Right lobe of liver (tissue), 6 donors: ENCODE measurements at regions not wholly inside any gene's neighbourhood (a gene's known extent, or its start where the extent isn't known, plus 50 kb on each side); places are given as distances from the start of the nearest gene placed in this dataset.
A peak's percentile ranks its signal among the peaks of the same experiment; 100 is the strongest.

ENCODE experiments used
- ATAC-seq, 4 donors: fragments of 200-7000 bp; cut with Tn5 transposase; one replicate each; pipeline ENCODE4 v1.9.1; 2020; ENCODE audit warnings: mild to moderate bottlenecking in 4 of 4, moderate library complexity in 4 of 4
- DNase-seq, 3 donors: peaks; one replicate each; pipeline ENCODE4 v3.0.0-alpha.2; 2020
- H3K27ac ChIP-seq, 3 donors: fragments of 200-600 bp; one replicate each; pipeline ENCODE4 v1.8.0; 2022
- H3K27me3 ChIP-seq, 2 donors: fragments of 200-600 bp; one replicate each; pipeline ENCODE4 v1.8.0; 2022
- H3K36me3 ChIP-seq, 4 donors: fragments of 200-600 bp; sonication (generic) in 1 of 4; one replicate each; pipeline versions ENCODE4 v1.5.1 to v1.8.0; 2017 to 2022; ENCODE audit warnings: control low read depth in 1 of 4
- H3K4me1 ChIP-seq, 4 donors: fragments of 200-600 bp; sonication (generic) in 1 of 4; one replicate each; pipeline versions ENCODE4 v1.5.1 to v1.8.0; 2017 to 2022; ENCODE audit warnings: control low read depth in 1 of 4
- H3K4me3 ChIP-seq, 3 donors: fragments of 200-600 bp; one replicate each; pipeline ENCODE4 v1.8.0; 2022
- H3K9me3 ChIP-seq, 4 donors: fragments of 200-600 bp; sonication (generic) in 1 of 4; one replicate each; pipeline versions ENCODE4 v1.5.1 to v1.8.0; 2017 to 2022; ENCODE audit warnings: control low read depth in 1 of 4
- CTCF ChIP-seq, 4 donors: fragments of 200-600 bp in 3 of 4; fragments of 450-650 bp in 1 of 4; IDR thresholded peaks; one replicate each; pipeline versions ENCODE4 v1.5.1 to v1.8.0; 2016 to 2022; ENCODE audit warnings: antibody characterized with exemption in 4 of 4, mild to moderate bottlenecking in 2 of 4
- POLR2A ChIP-seq: fragments of 450-650 bp; IDR thresholded peaks from one replicate; pipeline ENCODE4 v1.6.1; 2017; ENCODE audit warnings: antibody characterized with exemption, mild to moderate bottlenecking
- WGBS: methylation state at CpG from one replicate; pipeline ENCODE4 v1.1.6; 2018; ENCODE audit warnings: low coverage, low lambda C conversion rate; ENCODE audit not compliant: insufficient coverage; ENCODE audit errors: missing lambda C conversion rate; 5-methylcytosine and 5-hydroxymethylcytosine counted together
- intact Hi-C, 2 donors: fragments of 100-400 bp; cut with DNase I; formaldehyde crosslinking; loops; one replicate each; pipeline versions ENCODE4 v1.11.2 to v1.14.1; 2022
- donor health status: DM: no; HTN: yes; CAD: no.
- donor health status: DM: no; HTN: no; CAD: no.
- donor health status: DM: no; HTN: no; CAD: no.
- donor health status: DM: no; HTN: yes; CAD: no.
- donor health status: DM: no; HTN: yes; CAD: no.

- intact Hi-C loops: no loop called here
- H3K27me3 ChIP-seq: no peaks in the 10 kb centered on the region
- ATAC-seq (no peak), DNase-seq (no peak)
- TF ChIP-seq CTCF (IDR thresholded peaks at IDR 0.05) (no peak), POLR2A (no peak)
- no peaks in the 10 kb centered on the region for H3K4me1 ChIP-seq
- WGBS: 50% methylated on average over 2 of the region's 2 CpGs
- no peaks in the 10 kb centered on the region for H3K9me3 ChIP-seq
- H3K4me3 ChIP-seq: no peak overlapping the region
- no peaks in the 10 kb centered on the region for H3K36me3 ChIP-seq
- H3K27ac ChIP-seq: no peak overlapping the region
These were observed 58.4 kb upstream of the ALDH1A1 start for GRCh38 chr9:73011181-73011750.

GRCh38 chr9:73009649-73010288 is 56.9 kb upstream of the ALDH1A1 start:
- no peaks in the 10 kb centered on the region for H3K27me3 ChIP-seq
- 100% methylated on average over 1 of the region's 2 CpGs for WGBS
- intact Hi-C loops: no loop called here
- H3K36me3 ChIP-seq: no peaks in the 10 kb centered on the region
- no peaks in the 10 kb centered on the region for H3K9me3 ChIP-seq
- H3K27ac ChIP-seq: no peak overlapping the region
- H3K4me1 ChIP-seq: no peaks in the 10 kb centered on the region
- DNase-seq (no peak), ATAC-seq (peak in 2 of 4 donors; percentile 26 to 39)
- H3K4me3 ChIP-seq: no peak overlapping the region
- no peak for TF ChIP-seq CTCF (IDR thresholded peaks at IDR 0.05)
- no peak for TF ChIP-seq POLR2A

GRCh38 chr9:73007966-73008672 is 55.3 kb upstream of the ALDH1A1 start:
- Histone ChIP-seq H3K27me3 (no peaks in the 10 kb centered on the region), H3K27ac (no peak overlapping the region), H3K9me3 (no peaks in the 10 kb centered on the region), H3K4me1 (no peaks in the 10 kb centered on the region), H3K36me3 (no peaks in the 10 kb centered on the region), H3K4me3 (no peak overlapping the region)
- no peak for DNase-seq
- WGBS: 60% methylated on average over 3 of the region's 3 CpGs
- ATAC-seq: no peak
- no peak for TF ChIP-seq POLR2A
- no peak for TF ChIP-seq CTCF (IDR thresholded peaks at IDR 0.05)
- intact Hi-C loops: no loop called here

- DNase-seq (no peak), ATAC-seq (peak in 1 of 4 donors; percentile 29)
- intact Hi-C loops: no loop called here
- no peak overlapping the region for H3K27ac ChIP-seq
- H3K36me3 ChIP-seq: no peaks in the 10 kb centered on the region
- no peaks in the 10 kb centered on the region for H3K4me1 ChIP-seq
- no peak for TF ChIP-seq CTCF (IDR thresholded peaks at IDR 0.05)
- no peak overlapping the region for H3K4me3 ChIP-seq
- no peaks in the 10 kb centered on the region for H3K27me3 ChIP-seq
- 62% methylated on average over 2 of the region's 2 CpGs for WGBS
- H3K9me3 ChIP-seq: no peaks in the 10 kb centered on the region
These were observed 54.1 kb upstream of the ALDH1A1 start for GRCh38 chr9:73006986-73007385.
